HG03159 (cell line): ENCODE measurements at regions not wholly inside any gene's neighbourhood (a gene's known extent, or its start where the extent isn't known, plus 50 kb on each side); places are given as distances from the start of the nearest gene placed in this dataset.

Source experiments
- ATAC-seq: cut with Tn5 transposase; IDR thresholded peaks from one replicate; pipeline ENCODE4 v1.9.1; 2021; ENCODE audit warnings: mild to moderate bottlenecking, moderate library complexity; ENCODE audit not compliant: unreplicated experiment

DNA sequence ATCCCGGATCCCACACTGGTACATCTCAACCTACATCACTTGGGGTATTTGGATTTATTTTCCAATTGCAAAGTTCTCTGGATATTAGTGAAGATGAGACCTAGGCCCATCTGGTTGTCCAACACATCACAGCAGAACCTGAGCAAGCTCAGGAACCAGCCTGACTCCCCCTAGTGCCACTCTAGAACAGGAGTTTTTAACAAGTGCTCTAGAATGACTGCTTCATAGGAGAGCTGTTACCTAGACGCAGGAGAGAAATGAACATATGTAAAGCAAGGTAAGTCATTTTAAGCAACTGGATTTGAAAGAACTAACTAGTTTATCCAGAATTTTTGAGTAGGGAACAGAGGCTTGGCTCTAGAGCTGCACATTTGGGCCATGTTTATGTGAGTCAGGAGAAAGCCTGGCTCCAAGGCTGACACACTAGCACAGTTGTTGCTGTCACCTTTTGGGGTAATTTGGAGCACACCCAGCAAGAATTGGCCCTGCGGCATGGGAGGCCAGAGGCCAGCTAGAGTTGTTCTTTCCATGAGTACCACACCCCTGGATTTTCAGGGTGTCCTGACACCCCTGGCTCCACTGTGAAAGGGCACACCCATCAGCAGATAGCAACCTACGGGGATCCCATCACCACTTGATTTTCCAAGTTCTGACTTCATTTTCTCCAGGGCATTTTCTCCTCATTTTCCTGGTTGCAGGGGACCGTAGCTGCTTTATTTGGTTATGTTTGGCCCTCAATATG is 110.9 kb upstream of the LPAR1 start:
- ATAC-seq, result no peak

DNA sequence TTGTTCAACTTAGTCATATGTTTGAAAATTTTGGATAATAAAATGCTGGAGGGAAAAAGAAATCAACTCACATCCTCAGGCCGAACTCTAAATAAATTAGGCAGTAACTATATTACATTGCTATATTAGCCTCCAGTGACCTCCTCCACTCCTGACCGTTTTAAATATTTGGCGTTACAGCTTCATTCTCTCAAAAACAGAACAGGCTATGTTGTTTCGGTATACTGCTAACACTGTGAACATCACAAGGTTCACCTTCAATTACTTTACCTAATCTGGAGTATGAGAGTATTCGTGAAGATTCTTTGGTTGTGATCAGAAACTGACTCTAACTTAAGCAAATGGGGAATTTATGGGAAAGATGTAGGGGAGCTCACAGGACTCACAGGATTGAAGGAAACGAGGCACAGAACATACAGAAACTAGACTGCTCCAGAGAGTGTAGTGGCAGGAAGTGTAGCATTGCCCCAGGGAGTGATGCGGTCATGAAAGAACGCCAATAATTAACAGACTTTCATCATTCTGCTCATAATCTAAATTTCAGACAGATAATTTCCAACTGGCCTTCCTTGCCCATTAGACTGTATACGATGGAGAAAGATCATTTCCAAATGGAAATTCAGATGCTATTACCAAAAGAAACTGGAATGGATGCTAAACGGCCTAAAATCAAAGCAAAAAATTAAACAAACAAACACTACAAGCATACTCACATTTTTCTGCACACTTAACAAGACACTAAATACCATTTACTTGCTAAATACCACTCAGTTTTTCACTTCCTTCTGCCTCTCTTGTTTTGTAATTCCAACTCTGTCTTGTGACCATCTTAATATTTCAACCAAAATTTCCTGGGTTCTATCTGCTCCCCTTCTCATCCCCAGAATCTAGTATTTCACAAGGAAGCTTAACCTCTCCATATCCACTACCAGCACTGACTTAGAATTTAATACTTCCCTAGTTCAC is 110.1 kb upstream of the LPAR1 start:
- ATAC-seq, result peak; percentile 76

GRCh38 chr9:111147041-111147440 is 108.8 kb upstream of the LPAR1 start:
- ATAC-seq, result no peak

DNA sequence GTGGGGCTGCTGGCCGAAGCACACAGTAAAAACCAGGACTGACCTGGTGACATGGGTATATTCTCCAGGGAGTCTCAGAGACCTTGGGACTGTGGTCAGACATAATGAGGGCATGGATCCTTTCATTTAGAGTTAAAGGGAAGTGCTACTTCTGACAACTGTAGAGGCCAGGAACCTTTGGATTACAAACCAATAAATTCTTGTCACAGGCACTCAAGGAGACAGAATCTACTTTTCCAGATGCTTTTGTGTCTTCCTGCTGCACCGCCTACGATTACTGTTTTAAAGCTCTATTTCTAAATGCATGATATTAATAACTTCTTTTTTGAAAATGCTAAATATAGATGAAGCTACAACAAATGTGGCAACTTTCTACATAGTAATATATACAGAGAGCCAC is 106.5 kb upstream of the LPAR1 start:
- ATAC-seq, result no peak

DNA sequence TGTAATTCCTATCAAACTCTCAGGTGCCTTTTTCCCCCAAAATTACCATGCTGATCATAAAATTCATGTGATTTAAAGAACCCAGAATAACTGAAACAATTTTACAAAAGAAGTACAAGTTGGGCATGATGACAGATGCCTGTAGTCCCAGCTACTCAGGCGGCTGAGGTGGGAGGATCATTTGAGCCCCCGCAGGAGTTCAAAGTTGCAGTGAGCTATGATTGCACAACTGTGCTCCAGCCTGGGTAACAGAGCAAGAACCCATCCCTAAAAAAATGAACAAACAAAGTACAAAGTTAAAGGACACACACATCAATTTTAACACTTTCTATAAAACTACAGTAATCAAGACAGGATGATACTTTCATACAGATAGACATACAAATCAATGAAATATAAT is 97.9 kb upstream of the LPAR1 start:
- ATAC-seq, result no peak

GRCh38 chr9:111131211-111131610 is 92.9 kb upstream of the LPAR1 start:
- ATAC-seq, result no peak

GRCh38 chr9:111120526-111120925 is 82.3 kb upstream of the LPAR1 start:
- ATAC-seq, result no peak

GRCh38 chr9:111118256-111118948 is 80.1 kb upstream of the LPAR1 start:
- no peak for ATAC-seq

DNA sequence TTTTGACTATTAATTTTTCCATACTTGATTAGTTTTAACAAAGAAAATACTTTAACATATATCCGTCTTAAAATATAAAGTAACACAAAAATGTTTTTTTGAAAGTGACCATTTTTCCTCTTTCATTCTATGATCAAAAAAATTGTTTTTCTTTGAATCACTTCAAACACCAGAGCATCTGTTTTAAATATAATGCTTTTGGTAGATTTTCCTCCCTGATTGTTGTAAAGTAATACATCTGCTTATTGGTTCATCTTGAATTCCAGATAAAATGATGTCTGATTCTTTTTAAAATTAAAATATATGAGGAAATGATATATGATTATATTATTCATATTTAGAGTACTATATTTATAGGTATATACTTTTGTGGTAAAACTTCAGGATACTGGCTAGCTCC is 76.2 kb upstream of the LPAR1 start:
- no peak for ATAC-seq

GRCh38 chr9:111113712-111114111 is 75.4 kb upstream of the LPAR1 start:
- no peak for ATAC-seq

DNA sequence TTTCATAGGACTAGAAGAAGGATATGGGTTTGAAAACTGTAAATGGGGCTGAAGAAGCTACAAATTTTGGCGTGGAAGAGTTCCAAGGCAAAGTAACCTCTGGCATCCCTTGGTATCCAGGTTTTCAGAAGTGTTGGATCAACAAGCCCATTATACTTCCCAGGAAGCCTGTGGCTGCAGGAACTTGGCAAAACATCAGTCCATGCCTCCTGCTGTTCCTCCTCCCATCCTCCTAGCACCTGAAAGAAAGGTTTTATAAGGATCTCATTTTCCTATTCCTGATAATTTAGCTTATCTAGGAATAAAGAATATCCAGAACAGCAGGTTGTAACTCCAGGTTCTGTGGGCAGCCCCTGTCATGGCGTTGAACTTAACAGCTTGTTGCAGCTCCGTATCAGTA is 72.5 kb upstream of the LPAR1 start:
- no peak for ATAC-seq

DNA sequence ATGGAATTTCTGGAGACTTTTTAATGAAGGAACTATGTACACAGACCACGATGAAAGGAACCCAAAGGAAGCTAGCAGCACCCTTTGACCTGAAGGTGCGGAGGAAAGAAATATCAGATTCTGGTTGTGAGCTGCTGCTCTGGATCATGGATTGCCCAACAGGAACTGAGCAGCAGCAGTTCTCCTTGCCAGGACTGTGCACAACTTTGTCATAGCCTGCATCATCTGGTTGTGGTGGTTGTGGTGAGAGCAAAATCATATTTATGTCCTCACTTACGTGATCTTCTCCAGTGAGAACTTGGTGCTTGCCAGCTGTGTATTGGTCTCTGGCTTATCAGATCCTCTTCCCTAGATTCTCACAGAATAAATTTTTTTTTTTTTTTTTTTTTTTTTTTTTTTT is 70.7 kb upstream of the LPAR1 start:
- no peak for ATAC-seq

GRCh38 chr9:111107141-111107540 is 68.9 kb upstream of the LPAR1 start:
- ATAC-seq, result no peak

DNA sequence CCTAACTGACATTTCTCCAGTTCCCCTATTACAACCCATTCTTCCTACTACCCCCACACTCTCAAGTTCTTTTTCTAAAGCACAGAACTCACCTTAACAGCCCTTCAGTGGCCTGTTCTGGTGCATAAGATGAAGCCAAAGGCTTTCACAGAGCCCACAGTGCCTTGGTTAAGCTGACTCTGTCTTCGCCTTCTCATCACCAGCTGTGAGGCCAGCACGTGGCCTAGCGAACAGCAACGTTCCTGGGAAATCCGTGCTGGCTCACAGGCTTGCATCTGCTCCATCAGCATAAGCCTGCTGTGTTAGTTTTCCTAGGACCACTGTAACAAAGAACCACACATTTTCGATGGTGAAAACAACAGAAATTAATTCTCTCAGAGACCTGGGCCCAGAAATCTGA is 67.9 kb upstream of the LPAR1 start:
- no peak for ATAC-seq

DNA sequence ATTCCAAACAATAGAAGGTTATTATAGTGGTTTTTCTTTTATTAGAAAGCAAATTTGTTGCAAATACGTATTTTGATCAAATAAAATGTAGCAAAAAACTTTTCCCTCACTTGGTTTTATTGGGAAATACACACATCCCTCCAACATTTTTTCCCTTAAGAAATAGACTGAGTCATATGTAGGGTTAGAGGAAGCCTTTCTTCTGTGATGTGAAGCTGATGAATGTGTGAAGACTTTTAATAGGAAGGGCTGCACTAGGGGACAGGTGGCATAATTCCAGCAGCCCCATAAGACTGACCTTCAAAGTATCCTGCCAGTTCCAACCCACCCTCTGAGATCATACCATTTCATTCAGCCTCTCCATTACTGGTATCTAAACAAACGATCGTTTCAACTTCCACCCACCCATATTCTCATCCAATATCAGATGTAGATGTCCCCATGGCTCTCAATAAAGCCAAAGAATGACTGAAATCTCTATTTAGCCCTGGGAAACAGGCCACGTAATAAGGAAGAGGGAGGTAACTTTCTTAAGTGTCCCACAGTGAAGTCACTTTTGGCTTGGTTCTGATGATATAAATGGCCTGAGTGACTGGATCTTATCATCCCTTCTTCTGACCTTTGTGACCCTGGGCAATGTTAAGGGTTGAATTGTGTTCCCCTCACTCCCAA is 64.7 kb upstream of the LPAR1 start:
- no peak for ATAC-seq

GRCh38 chr9:111099199-111100008 is 61.1 kb upstream of the LPAR1 start:
- ATAC-seq, result no peak

DNA sequence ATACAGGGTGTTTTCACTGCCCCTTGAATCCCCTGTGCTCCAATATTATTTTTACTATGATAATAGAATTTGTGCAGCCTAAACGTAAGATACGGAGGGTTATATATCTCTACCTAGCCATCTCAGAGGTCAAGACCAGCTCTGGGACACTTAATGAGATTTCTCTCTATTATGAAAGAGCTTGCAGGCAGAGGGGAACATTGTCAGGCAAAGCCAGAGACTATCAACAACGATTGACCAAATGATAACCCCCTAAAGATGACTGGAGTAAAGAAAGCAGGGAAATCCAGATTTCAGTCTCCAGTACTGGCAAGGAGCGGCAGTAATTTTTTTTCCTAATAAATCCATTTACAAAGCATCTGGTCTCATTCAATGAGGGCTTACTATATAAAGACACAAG is 59.8 kb upstream of the LPAR1 start:
- no peak for ATAC-seq

DNA sequence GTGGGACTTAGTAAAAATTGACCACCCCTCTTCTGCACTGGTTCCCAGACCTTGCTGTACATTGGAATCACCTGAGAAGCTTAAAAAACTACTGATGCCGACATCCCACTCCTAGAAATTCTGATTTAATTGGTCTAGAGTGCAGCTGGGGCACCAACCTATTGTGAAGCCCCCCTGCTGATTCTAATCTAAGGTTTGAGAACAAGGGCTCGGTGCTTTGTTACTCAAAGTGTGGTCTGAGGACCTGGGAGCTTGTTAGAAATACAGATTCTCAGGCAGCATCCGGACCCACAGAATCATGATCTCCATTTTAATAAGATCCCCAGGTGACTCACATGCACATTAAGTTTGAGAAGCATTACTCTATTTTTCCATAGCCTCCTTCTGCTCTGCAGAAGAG is 57.8 kb upstream of the LPAR1 start:
- no peak for ATAC-seq

DNA sequence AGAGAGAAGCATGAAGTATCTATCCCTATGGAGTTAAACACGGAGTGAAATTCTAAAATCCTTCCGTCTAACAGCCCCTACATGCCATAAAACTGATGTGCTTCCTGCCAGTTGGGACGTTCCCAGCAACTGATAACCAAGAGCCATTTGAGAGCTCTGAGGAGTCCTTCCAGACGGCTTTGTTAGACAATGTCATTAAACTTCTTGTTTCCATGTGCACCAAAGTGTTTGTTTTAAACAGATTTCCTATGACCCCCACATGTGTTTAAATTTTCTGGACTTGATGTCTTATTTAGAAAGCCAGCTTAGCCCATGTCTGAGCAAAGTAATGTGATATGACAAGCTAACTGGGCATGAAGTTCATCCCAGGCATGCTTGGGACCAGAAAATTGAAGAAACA is 57.2 kb upstream of the LPAR1 start:
- ATAC-seq, result no peak

DNA sequence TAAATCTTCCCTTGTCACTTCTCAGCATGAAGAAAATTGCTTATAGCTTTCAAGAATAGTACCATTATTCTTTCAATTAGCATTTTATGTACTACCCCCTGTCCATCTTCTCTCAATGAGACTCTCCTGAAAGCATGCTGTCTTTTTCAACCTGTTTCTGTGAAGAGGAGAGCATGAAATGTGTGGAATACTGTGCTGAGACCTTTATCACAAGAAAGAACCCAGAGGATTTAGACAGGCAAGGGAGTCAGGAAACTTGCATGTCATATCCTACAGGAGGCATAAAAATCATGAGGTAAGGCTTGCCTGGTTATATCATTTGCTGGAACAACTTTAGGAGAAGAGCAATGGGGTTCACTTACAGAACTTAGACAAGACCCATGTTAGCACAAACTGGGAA is 56.7 kb upstream of the LPAR1 start:
- no peak for ATAC-seq
